HG02885 (cell line): ENCODE measurements at regions not wholly inside any gene's neighbourhood (a gene's known extent, or its start where the extent isn't known, plus 50 kb on each side); places are given as distances from the start of the nearest gene placed in this dataset.
"Not testable (repeated sequence)": the region's sequence is repeated elsewhere in the genome, so short reads cannot be mapped to it uniquely, and the experiment has no call there.

Experiments used
- ATAC-seq: cut with Tn5 transposase; IDR thresholded peaks from one replicate; pipeline ENCODE4 v1.9.1; 2021; ENCODE audit warnings: mild to moderate bottlenecking; ENCODE audit not compliant: unreplicated experiment, poor library complexity

- no peak for ATAC-seq
These were observed 103.2 kb upstream of the SSTR4 start for GRCh38 chr20:22931653-22932608.

DNA sequence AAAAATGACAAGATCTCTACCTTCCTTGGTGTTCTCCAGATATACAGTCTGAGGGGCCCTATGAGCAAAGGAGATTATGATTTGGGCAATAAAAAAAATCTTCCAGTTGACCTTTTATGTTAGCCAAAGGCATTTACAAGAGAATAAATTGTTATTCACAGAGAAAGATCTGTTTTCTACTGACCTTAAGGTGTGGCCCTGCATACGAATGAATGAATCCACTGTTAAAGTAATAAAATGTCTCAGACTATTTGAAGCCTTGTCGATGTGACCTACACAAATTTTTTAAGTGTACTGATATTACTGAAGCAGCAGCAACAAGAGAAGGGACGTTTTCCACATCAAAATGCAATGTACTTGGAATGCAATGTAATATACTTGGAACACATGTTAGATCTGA, 95.9 kb upstream of the SSTR4 start:
- no peak for ATAC-seq

- ATAC-seq: no peak
These were observed 94.8 kb upstream of the SSTR4 start for GRCh38 chr20:22940350-22940749.

DNA sequence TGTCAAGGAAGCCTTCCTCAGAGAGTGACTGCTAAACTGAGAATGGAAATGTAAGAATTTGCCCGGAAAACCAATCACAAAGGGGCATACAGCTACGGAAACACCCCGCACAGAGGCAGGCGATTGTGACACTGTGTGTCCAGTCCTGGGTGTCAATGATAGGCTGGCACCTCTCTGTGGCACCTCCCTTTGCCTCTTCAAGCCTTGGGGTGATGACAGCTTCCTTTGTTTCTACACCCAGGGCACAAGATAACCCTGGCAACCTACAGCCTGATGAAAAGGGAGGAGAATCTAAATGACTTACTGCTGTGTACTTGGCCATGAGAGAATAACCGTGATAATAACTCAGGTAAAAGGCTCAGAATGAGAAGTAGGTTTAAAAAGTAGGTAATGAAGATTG, 93.6 kb upstream of the SSTR4 start:
- ATAC-seq: no peak

GRCh38 chr20:22942742-22943141, 92.4 kb upstream of the SSTR4 start:
- no peak for ATAC-seq

- ATAC-seq: no peak
These were observed 91.0 kb upstream of the SSTR4 start for GRCh38 chr20:22944062-22944461.

DNA sequence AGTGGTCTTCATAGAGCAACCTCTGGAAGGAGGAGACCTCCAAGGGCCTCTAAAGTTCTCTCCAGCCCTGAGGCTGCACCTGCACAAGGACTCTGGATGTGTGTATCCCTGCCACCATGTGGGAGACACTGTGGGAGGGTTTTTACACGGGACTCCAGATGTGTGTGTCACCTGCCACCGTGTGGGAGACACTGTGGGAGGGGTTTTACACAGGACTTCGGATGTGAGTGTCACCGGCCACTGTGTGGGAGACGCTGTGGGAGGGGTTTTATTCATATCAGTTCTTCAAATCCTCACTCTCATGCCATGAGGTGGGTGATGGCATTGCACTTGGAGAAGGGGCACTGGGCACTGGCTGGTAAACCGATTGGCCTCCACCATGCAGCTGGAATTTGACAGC, 90.2 kb upstream of the SSTR4 start:
- ATAC-seq: no peak

DNA sequence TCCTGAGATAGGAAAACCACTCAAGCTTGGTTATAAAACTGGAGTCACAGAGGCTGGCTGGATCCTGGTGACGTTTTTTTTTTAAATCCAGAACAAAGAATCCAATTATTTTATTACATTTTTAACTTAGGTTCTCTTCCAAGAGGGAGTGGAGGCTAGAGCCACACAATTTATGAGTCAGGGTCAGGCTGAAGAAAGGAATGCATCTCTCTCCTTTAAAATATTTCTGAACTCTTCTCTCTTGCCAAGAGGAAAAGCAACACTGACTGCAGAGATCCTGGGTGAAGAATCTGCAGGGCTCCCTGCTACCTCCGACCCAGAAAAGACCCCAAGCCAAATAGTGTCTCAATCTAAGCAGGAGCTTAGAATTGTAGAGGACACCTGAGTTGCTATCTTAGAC, 88.5 kb upstream of the SSTR4 start:
- no peak for ATAC-seq

GRCh38 chr20:22949331-22950109, 85.6 kb upstream of the SSTR4 start:
- no peak for ATAC-seq

DNA sequence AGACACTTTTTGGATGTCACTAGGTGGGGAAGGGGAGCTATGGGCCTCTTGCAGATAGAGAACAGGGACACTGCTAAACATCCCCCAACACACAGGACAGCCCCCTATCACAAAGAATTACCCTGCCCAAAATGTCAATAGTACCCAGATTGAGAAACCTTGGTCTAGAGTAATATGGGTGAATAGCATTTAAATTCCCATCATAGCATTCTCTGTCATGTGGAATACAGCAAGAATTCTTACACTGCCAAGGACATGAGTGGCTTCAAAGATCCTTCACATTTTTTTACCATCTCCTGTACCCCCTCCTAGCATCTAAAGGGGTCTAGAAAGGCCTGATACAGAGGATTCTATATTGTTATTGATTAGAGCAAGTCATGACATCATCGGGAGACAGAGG, 83.1 kb upstream of the SSTR4 start:
- ATAC-seq: no peak

- no peak for ATAC-seq
These were observed 80.5 kb upstream of the SSTR4 start for GRCh38 chr20:22954661-22955060.

GRCh38 chr20:22958390-22958789, 76.7 kb upstream of the SSTR4 start:
- ATAC-seq: no peak

DNA sequence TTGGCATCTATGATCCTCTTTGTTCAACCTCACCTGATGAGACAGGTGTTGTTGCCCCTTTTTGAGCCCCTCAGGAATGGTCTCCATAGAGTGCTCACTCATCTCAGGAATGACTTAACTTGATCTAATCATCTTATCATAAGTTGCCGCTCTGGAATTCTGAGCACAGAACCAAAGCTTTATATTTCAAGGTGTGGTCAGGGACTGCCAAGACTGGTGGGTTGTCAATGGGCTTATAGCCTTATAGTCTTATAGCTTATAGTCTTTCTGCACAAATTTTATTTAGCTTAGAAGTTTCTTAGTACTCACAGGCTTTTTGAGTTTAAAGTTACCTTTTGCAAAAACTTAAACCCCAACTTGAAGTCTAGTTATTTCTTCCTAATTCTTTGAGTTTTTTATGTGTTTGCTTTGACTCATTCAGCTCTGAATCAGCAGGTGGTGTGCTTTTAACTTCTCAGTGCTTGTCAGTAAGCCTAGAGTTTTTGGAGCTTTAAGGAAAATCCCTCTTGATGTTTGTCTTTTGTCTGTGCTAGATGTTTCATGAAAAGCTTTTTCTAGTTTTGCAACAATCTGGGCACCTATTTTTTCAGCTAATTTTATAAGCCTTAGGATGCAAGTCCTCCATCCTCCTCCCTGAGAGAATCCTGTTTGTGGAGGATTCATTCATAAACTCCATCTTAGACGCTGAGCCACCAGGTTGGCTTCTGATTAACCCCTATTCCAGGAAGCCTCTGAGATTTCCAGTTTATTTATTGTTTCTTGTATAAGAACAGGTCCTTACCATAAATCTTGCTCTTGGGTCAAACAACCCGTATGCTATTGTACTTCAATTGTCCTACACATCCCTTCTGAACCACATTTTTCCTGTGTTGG, 72.3 kb upstream of the SSTR4 start:
- ATAC-seq: no peak

- ATAC-seq: no peak
These were observed 71.5 kb upstream of the SSTR4 start for GRCh38 chr20:22963581-22963980.

GRCh38 chr20:22966787-22967464, 68.2 kb upstream of the SSTR4 start:
- ATAC-seq: no peak

DNA sequence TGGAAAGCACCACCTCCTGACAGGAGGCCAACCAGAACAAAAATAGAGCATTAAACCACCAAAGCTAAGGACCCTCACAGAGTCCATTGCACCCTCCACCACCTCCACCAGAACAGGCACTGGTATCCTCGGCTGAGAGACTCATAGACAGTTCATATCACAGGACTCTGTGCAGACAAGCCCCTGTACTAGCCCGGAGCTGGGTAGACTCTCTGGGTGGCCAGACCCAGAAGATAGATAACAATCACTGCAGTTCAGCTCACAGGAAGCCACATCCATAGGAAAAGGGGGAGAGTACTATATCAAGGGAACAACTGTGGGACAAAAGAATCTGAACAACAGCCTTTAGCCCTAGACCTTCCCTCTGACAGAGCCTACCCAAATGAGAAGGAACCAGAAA, 67.4 kb upstream of the SSTR4 start:
- not testable (repeated sequence) for ATAC-seq

DNA sequence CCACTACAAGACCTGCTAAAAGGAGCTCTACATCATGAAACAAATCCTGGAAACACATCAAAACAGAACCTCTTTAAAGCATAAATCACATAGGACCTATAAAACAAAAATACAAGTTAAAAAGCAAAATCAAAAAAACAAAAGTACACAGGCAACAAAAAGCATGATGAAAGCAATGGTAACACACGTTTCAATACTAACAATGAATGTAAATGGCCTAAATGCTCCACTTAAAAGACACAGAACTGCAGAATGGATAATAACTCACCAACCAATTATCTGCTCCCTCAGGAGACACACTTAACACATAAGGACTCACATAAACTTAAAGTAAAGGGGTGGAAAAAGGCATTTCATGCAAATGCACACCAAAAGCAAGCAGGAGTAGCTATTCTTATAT, 66.1 kb upstream of the SSTR4 start:
- ATAC-seq: not testable (repeated sequence)

DNA sequence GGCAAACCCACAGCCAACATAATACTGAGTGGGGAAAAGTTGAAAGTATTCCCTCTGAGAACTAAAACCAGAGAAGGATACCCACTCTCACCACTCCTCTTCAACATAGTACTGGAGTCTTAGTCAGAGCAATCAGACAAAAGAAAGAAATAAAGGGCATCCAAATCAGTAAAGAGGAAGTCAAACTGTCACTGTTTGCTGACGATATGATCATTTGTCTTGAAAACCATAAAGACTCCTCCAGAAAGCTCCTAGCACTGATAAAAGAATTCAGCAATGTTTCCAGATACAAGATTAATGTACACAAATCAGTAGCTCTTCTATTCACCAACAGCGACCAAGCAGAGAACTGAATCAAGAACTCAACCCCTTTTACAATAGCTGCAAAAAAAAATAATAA, 64.0 kb upstream of the SSTR4 start:
- ATAC-seq: not testable (repeated sequence)

DNA sequence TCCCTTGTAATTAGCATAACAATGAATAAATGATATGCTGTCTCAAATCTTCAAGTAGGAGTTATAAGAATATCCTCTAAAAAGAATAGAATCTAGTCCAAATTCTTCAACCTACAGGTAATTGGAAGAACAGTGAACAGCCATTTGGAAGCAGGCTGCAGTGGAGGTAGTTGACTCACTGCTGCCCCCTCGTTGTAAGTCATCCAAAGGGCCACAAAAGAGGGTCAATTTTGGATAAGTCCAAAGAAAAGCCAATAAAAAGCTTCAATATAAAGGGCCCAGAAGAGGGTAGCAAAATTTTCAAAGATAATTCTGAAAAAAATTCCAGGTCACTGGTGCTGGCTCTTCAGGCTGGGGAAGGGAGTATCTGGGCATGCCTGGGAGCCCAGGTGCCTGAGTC, 60.8 kb upstream of the SSTR4 start:
- ATAC-seq: no peak
